ENCODE measurements at regions not wholly inside any gene's neighbourhood (a gene's known extent, or its start where the extent isn't known, plus 50 kb on each side); places are given as distances from the start of the nearest gene placed in this dataset.

- Histone ChIP-seq H3K27me3 (ENCODE audit: insufficient read depth, low read depth, severe bottlenecking) (no peaks in the 10 kb centered on the region), H3K9me3 (ENCODE audit: severe bottlenecking) (no peaks in the 10 kb centered on the region), H3K36me3 (no peaks in the 10 kb centered on the region), H3K27ac (no peak overlapping the region), H3K4me3 (ENCODE audit: low read depth, low read length) (no peak overlapping the region)
- no peak for TF ChIP-seq CTCF (IDR thresholded peaks at IDR 0.05; ENCODE audit: low read depth, low read length)
- DNase-seq: no peak
These were observed 406.5 kb upstream of the SEMA3D start for GRCh38 chr7:85593355-85593754.

- no peak for DNase-seq
- no peaks in the 10 kb centered on the region for H3K27me3 ChIP-seq (ENCODE audit: insufficient read depth, low read depth, severe bottlenecking)
These were observed 400.9 kb upstream of the SEMA3D start for GRCh38 chr7:85587785-85588184.

GRCh38 chr7:85586091-85586490 is 399.2 kb upstream of the SEMA3D start:
- no peaks in the 10 kb centered on the region for H3K36me3 ChIP-seq
- DNase-seq: no peak
- H3K27ac ChIP-seq: no peak overlapping the region
- no peak for TF ChIP-seq CTCF (IDR thresholded peaks at IDR 0.05; ENCODE audit: low read depth, low read length)
- H3K9me3 ChIP-seq (ENCODE audit: severe bottlenecking): no peaks in the 10 kb centered on the region
- no peak overlapping the region for H3K4me3 ChIP-seq (ENCODE audit: low read depth, low read length)
- H3K27me3 ChIP-seq (ENCODE audit: insufficient read depth, low read depth, severe bottlenecking): no peaks in the 10 kb centered on the region

More at GRCh38 chr7:85587785-85588184, 400.9 kb upstream of the SEMA3D start:
- Histone ChIP-seq H3K4me3 (ENCODE audit: low read depth, low read length) (no peak overlapping the region), H3K9me3 (ENCODE audit: severe bottlenecking) (no peaks in the 10 kb centered on the region), H3K27ac (no peak overlapping the region), H3K36me3 (no peaks in the 10 kb centered on the region)
- TF ChIP-seq CTCF (IDR thresholded peaks at IDR 0.05; ENCODE audit: low read depth, low read length): no peak

GRCh38 chr7:85583131-85583953 is 396.5 kb upstream of the SEMA3D start:
- Histone ChIP-seq H3K27ac (no peak overlapping the region), H3K36me3 (no peaks in the 10 kb centered on the region), H3K4me3 (ENCODE audit: low read depth, low read length) (no peak overlapping the region), H3K9me3 (ENCODE audit: severe bottlenecking) (no peaks in the 10 kb centered on the region), H3K27me3 (ENCODE audit: insufficient read depth, low read depth, severe bottlenecking) (no peaks in the 10 kb centered on the region)
- no peak for TF ChIP-seq CTCF (IDR thresholded peaks at IDR 0.05; ENCODE audit: low read depth, low read length)
- no peak for DNase-seq

- no peaks in the 10 kb centered on the region for H3K27me3 ChIP-seq (ENCODE audit: insufficient read depth, low read depth, severe bottlenecking)
- no peak overlapping the region for H3K4me3 ChIP-seq (ENCODE audit: low read depth, low read length)
- no peak for DNase-seq
- H3K27ac ChIP-seq: no peak overlapping the region
- H3K36me3 ChIP-seq: no peaks in the 10 kb centered on the region
- TF ChIP-seq CTCF (IDR thresholded peaks at IDR 0.05; ENCODE audit: low read depth, low read length): no peak
- no peaks in the 10 kb centered on the region for H3K9me3 ChIP-seq (ENCODE audit: severe bottlenecking)
These were observed 387.0 kb upstream of the SEMA3D start for GRCh38 chr7:85573844-85574243.

- Histone ChIP-seq H3K9me3 (ENCODE audit: severe bottlenecking) (no peaks in the 10 kb centered on the region), H3K27me3 (ENCODE audit: insufficient read depth, low read depth, severe bottlenecking) (no peaks in the 10 kb centered on the region), H3K4me3 (ENCODE audit: low read depth, low read length) (no peak overlapping the region), H3K27ac (no peak overlapping the region), H3K36me3 (no peaks in the 10 kb centered on the region)
- TF ChIP-seq CTCF (IDR thresholded peaks at IDR 0.05; ENCODE audit: low read depth, low read length): no peak
- DNase-seq: no peak
These were observed 386.5 kb upstream of the SEMA3D start for GRCh38 chr7:85573346-85573745.
